OCI-LY1 (cell line): ENCODE measurements at regions not wholly inside any gene's neighbourhood (a gene's known extent, or its start where the extent isn't known, plus 50 kb on each side); places are given as distances from the start of the nearest gene placed in this dataset.
"Not testable (repeated sequence)": the region's sequence is repeated elsewhere in the genome, so short reads cannot be mapped to it uniquely, and the experiment has no call there.

Experiments used
- EZH2 ChIP-seq: fragments of 200-600 bp; sonication (generic), shearing (Covaris generic); IDR thresholded peaks from 2 replicates; pipeline ENCODE4 v1.8.0; 2017; ENCODE audit warnings: borderline replicate concordance, mixed run types, mild to moderate bottlenecking, antibody characterized with exemption, low read length, moderate library complexity, mixed read lengths
- TF ChIP-seq, protein P1 (sequence below): fragments of 200-600 bp; sonication (generic), shearing (Covaris generic); IDR thresholded peaks from 2 replicates; pipeline ENCODE4 v1.5.1; 2017; ENCODE audit warnings: mild to moderate bottlenecking, antibody characterized with exemption, low read length, moderate library complexity, mixed read lengths

DNA sequence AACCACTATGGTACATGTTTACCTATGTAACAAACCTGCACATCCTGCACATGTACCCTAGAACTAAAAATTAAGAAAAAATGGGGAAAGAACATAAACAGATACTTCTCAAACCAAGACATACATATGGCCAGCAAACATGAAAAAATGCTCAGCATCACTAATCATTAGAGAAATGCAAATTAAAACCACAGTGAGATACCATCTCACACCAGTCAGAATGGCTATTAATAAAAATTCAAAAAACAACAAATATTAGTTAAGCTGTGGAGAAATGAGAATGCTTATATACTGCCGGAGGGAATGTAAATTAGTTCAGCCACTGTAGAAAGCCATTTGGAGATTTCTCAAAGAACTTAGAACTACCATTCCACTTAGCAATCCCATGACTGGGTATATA is 126.1 kb downstream of the NFKBIZ start:
- TF ChIP-seq, protein P1, sequence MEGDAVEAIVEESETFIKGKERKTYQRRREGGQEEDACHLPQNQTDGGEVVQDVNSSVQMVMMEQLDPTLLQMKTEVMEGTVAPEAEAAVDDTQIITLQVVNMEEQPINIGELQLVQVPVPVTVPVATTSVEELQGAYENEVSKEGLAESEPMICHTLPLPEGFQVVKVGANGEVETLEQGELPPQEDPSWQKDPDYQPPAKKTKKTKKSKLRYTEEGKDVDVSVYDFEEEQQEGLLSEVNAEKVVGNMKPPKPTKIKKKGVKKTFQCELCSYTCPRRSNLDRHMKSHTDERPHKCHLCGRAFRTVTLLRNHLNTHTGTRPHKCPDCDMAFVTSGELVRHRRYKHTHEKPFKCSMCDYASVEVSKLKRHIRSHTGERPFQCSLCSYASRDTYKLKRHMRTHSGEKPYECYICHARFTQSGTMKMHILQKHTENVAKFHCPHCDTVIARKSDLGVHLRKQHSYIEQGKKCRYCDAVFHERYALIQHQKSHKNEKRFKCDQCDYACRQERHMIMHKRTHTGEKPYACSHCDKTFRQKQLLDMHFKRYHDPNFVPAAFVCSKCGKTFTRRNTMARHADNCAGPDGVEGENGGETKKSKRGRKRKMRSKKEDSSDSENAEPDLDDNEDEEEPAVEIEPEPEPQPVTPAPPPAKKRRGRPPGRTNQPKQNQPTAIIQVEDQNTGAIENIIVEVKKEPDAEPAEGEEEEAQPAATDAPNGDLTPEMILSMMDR: not testable (repeated sequence)
- TF ChIP-seq EZH2: not testable (repeated sequence)
